Cardiac muscle cell (in vitro differentiated cells and primary cell): ENCODE measurements at regions not wholly inside any gene's neighbourhood (a gene's known extent, or its start where the extent isn't known, plus 50 kb on each side); places are given as distances from the start of the nearest gene placed in this dataset.

Experiments used
- DNase-seq, 2 donors: peaks; one replicate each; pipeline versions ENCODE4 v3.0.0 to v3.0.0-alpha.2; 2010 to 2017; ENCODE audit warnings: low read depth in 1 of 2, low spot score in 1 of 2
- H3K27ac ChIP-seq: fragments of 200-600 bp; sonication (generic); 2 replicates; pipeline ENCODE4 v1.5.1; 2016
- H3K27me3 ChIP-seq: fragments of 200-600 bp; sonication (generic); 2 replicates; pipeline ENCODE4 v1.6.0; 2016; ENCODE audit warnings: control low read depth
- H3K36me3 ChIP-seq: fragments of 200-600 bp; sonication (generic); 2 replicates; pipeline ENCODE4 v1.5.1; 2016; ENCODE audit warnings: control low read depth
- H3K4me1 ChIP-seq: fragments of 200-600 bp; sonication (generic); 2 replicates; pipeline ENCODE4 v1.8.1; 2017; ENCODE audit warnings: low read depth, mild to moderate bottlenecking, mixed run types
- H3K4me3 ChIP-seq: fragments of 200-600 bp; sonication (generic); 2 replicates; pipeline ENCODE4 v1.5.1; 2016; ENCODE audit warnings: mild to moderate bottlenecking
- H3K9me3 ChIP-seq: fragments of 200-600 bp; sonication (generic); 2 replicates; pipeline ENCODE4 v1.5.1; 2017; ENCODE audit warnings: low read depth, mild to moderate bottlenecking, control low read depth
- CTCF ChIP-seq: IDR thresholded peaks from 2 replicates; pipeline ENCODE4 v1.5.1; 2012; ENCODE audit warnings: low read depth, mild to moderate bottlenecking, low read length

- DNase-seq = peak in 1 of 2 donors; percentile 57
- Histone ChIP-seq H3K4me1 (no peaks in the 10 kb centered on the region), H3K27me3 (no peaks in the 10 kb centered on the region), H3K4me3 (no peak overlapping the region), H3K36me3 (no peaks in the 10 kb centered on the region), H3K9me3 (no peaks in the 10 kb centered on the region), H3K27ac (no peak overlapping the region)
- TF ChIP-seq CTCF = no peak
These were observed 61.1 kb upstream of the DCTD start for GRCh38 chr4:182978152-182978827.

GRCh38 chr4:182975806-182976205 is 58.6 kb upstream of the DCTD start:
- no peaks in the 10 kb centered on the region for H3K27me3 ChIP-seq
- H3K4me1 ChIP-seq = no peaks in the 10 kb centered on the region
- TF ChIP-seq CTCF = no peak
- H3K9me3 ChIP-seq = no peaks in the 10 kb centered on the region
- H3K4me3 ChIP-seq = no peak overlapping the region
- peak in 1 of 2 donors; percentile 68 for DNase-seq
- H3K36me3 ChIP-seq = no peaks in the 10 kb centered on the region
- H3K27ac ChIP-seq = no peak overlapping the region

GRCh38 chr4:182973941-182974340 is 56.8 kb upstream of the DCTD start:
- Histone ChIP-seq H3K4me3 (no peak overlapping the region), H3K27me3 (no peaks in the 10 kb centered on the region), H3K9me3 (no peaks in the 10 kb centered on the region), H3K27ac (no peak overlapping the region), H3K4me1 (no peaks in the 10 kb centered on the region), H3K36me3 (no peaks in the 10 kb centered on the region)
- no peak for DNase-seq
- no peak for TF ChIP-seq CTCF

- Histone ChIP-seq H3K9me3 (no peaks in the 10 kb centered on the region), H3K36me3 (no peaks in the 10 kb centered on the region), H3K27me3 (no peaks in the 10 kb centered on the region), H3K4me3 (no peak overlapping the region), H3K4me1 (no peaks in the 10 kb centered on the region), H3K27ac (no peak overlapping the region)
- DNase-seq = peak in 1 of 2 donors; percentile 21
- TF ChIP-seq CTCF = no peak
These were observed 56.3 kb upstream of the DCTD start for GRCh38 chr4:182973511-182973911.

GRCh38 chr4:182971702-182972101 is 54.5 kb upstream of the DCTD start:
- Histone ChIP-seq H3K36me3 (no peaks in the 10 kb centered on the region), H3K27ac (no peak overlapping the region), H3K4me1 (no peaks in the 10 kb centered on the region), H3K4me3 (no peak overlapping the region), H3K9me3 (no peaks in the 10 kb centered on the region), H3K27me3 (no peaks in the 10 kb centered on the region)
- no peak for TF ChIP-seq CTCF
- DNase-seq = no peak
